Loucy (cell line): ENCODE measurements at regions not wholly inside any gene's neighbourhood (a gene's known extent, or its start where the extent isn't known, plus 50 kb on each side); places are given as distances from the start of the nearest gene placed in this dataset.

Source experiments
- H2AFZ ChIP-seq: fragments of 200-600 bp; sonication (generic); 2 replicates; pipeline ENCODE4 v1.6.0; 2016; ENCODE audit warnings: antibody characterized with exemption, mild to moderate bottlenecking, low read length, moderate library complexity
- H3F3A ChIP-seq: fragments of 200-600 bp; 2 replicates; pipeline ENCODE4 v1.6.0; 2016; ENCODE audit warnings: antibody characterized with exemption, low read depth, mild to moderate bottlenecking
- H3K27me3 ChIP-seq: fragments of 200-600 bp; sonication (generic); 2 replicates; pipeline ENCODE4 v1.6.1; 2014; ENCODE audit warnings: low read length, mild to moderate bottlenecking; ENCODE audit not compliant: insufficient read depth, poor library complexity, severe bottlenecking
- H3K36me3 ChIP-seq: fragments of 200-600 bp; sonication (generic); 2 replicates; pipeline ENCODE4 v1.6.1; 2016; ENCODE audit warnings: low read length; ENCODE audit not compliant: insufficient read depth
- H3K4me1 ChIP-seq: fragments of 200-600 bp; sonication (generic); 2 replicates; pipeline ENCODE4 v1.5.1; 2014; ENCODE audit warnings: low read length, mild to moderate bottlenecking; ENCODE audit not compliant: insufficient read depth, poor library complexity, severe bottlenecking
- H3K4me2 ChIP-seq: fragments of 200-600 bp; sonication (generic); 2 replicates; pipeline ENCODE4 v1.6.0; 2014; ENCODE audit warnings: antibody characterized with exemption, low read length, low read depth, mild to moderate bottlenecking; ENCODE audit not compliant: poor library complexity, severe bottlenecking
- H3K4me3 ChIP-seq: fragments of 200-600 bp; sonication (generic); 2 replicates; pipeline ENCODE4 v1.5.1; 2014; ENCODE audit warnings: low read length, mild to moderate bottlenecking, mixed read lengths; ENCODE audit not compliant: poor library complexity, severe bottlenecking
- H3K79me2 ChIP-seq: fragments of 200-600 bp; sonication (generic); 2 replicates; pipeline ENCODE4 v1.6.1; 2014; ENCODE audit warnings: low read length; ENCODE audit not compliant: insufficient read depth
- H3K9ac ChIP-seq: fragments of 200-600 bp; sonication (generic); 2 replicates; pipeline ENCODE4 v1.6.0; 2014; ENCODE audit warnings: mild to moderate bottlenecking, low read depth, low read length, moderate library complexity; ENCODE audit not compliant: poor library complexity, severe bottlenecking
- H3K9me2 ChIP-seq: fragments of 200-600 bp; sonication (generic); replicated peaks from 2 replicates; pipeline ENCODE4 v1.6.1; 2016; ENCODE audit warnings: low read depth, low read length, mixed read lengths
- H3K9me3 ChIP-seq: fragments of 200-600 bp; sonication (generic); 2 replicates; pipeline ENCODE4 v1.6.1; 2014; ENCODE audit warnings: mild to moderate bottlenecking, antibody characterized with exemption, low read length, low read depth; ENCODE audit not compliant: insufficient read depth
- H4K20me1 ChIP-seq: fragments of 200-600 bp; sonication (generic); 2 replicates; pipeline ENCODE4 v1.6.0; 2014; ENCODE audit warnings: antibody characterized with exemption, low read length, mild to moderate bottlenecking; ENCODE audit not compliant: insufficient read depth, poor library complexity, severe bottlenecking
- CTCF ChIP-seq: fragments of 200-600 bp; sonication (generic); conservative IDR thresholded peaks from 2 replicates; pipeline ENCODE4 v1.5.1; 2014; ENCODE audit warnings: mild to moderate bottlenecking, antibody characterized with exemption, low read length
- EZH2phosphoT487 ChIP-seq: fragments of 200-600 bp; IDR thresholded peaks from 2 replicates; pipeline ENCODE4 v1.6.1; 2018; ENCODE audit warnings: antibody characterized with exemption, mild to moderate bottlenecking, moderate library complexity, borderline replicate concordance

- Histone ChIP-seq H2AFZ (0 out of 2 replicates have a peak overlapping the region, but pooled peaks have one; percentile 4), H3K27me3 (no peaks in the 10 kb centered on the region), H3K79me2 (no peaks in the 10 kb centered on the region), H3F3A (no peaks in the 10 kb centered on the region), H3K4me2 (peak overlapping the region; percentile 19), H3K4me1 (peaks cover 48% of the 10 kb centered on the region), H4K20me1 (no peaks in the 10 kb centered on the region), H3K36me3 (no peaks in the 10 kb centered on the region), H3K9ac (no peak overlapping the region), H3K9me3 (no peaks in the 10 kb centered on the region), H3K9me2 (no peaks in the 10 kb centered on the region), H3K4me3 (no peak overlapping the region)
- TF ChIP-seq CTCF (no peak), EZH2phosphoT487 (no peak)
Measured at GRCh38 chr15:70439304-70439877, 324.0 kb downstream of the UACA start.

- no peaks in the 10 kb centered on the region for H3K36me3 ChIP-seq
- no peak overlapping the region for H3K4me3 ChIP-seq
- H3K9ac ChIP-seq: no peak overlapping the region
- no peak for TF ChIP-seq EZH2phosphoT487
- TF ChIP-seq CTCF: no peak
- H3K4me1 ChIP-seq: peaks cover 42% of the 10 kb centered on the region
- no peaks in the 10 kb centered on the region for H3K9me2 ChIP-seq
- no peak overlapping the region for H3K4me2 ChIP-seq
- no peaks in the 10 kb centered on the region for H4K20me1 ChIP-seq
- H2AFZ ChIP-seq: no peak overlapping the region
- H3K9me3 ChIP-seq: no peaks in the 10 kb centered on the region
- no peaks in the 10 kb centered on the region for H3F3A ChIP-seq
- H3K27me3 ChIP-seq: no peaks in the 10 kb centered on the region
- no peaks in the 10 kb centered on the region for H3K79me2 ChIP-seq
Measured at GRCh38 chr15:70438776-70439175, 324.6 kb downstream of the UACA start.

GRCh38 chr15:70437882-70438451, 325.4 kb downstream of the UACA start:
- no peaks in the 10 kb centered on the region for H3K9me3 ChIP-seq
- H3K4me3 ChIP-seq: no peak overlapping the region
- no peaks in the 10 kb centered on the region for H4K20me1 ChIP-seq
- no peaks in the 10 kb centered on the region for H3K9me2 ChIP-seq
- no peak for TF ChIP-seq CTCF
- no peak for TF ChIP-seq EZH2phosphoT487
- H2AFZ ChIP-seq: no peak overlapping the region
- no peak overlapping the region for H3K4me2 ChIP-seq
- no peaks in the 10 kb centered on the region for H3K36me3 ChIP-seq
- no peaks in the 10 kb centered on the region for H3K79me2 ChIP-seq
- H3F3A ChIP-seq: no peaks in the 10 kb centered on the region
- H3K4me1 ChIP-seq: peaks cover 36% of the 10 kb centered on the region
- no peaks in the 10 kb centered on the region for H3K27me3 ChIP-seq
- H3K9ac ChIP-seq: no peak overlapping the region
